GM18861 (cell line): ENCODE measurements at regions not wholly inside any gene's neighbourhood (a gene's known extent, or its start where the extent isn't known, plus 50 kb on each side); places are given as distances from the start of the nearest gene placed in this dataset.
"Not testable (repeated sequence)": the region's sequence is repeated elsewhere in the genome, so short reads cannot be mapped to it uniquely, and the experiment has no call there.

Source experiments
- ATAC-seq: cut with Tn5 transposase; IDR thresholded peaks from one replicate; pipeline ENCODE4 v1.9.1; 2021; ENCODE audit not compliant: unreplicated experiment

DNA sequence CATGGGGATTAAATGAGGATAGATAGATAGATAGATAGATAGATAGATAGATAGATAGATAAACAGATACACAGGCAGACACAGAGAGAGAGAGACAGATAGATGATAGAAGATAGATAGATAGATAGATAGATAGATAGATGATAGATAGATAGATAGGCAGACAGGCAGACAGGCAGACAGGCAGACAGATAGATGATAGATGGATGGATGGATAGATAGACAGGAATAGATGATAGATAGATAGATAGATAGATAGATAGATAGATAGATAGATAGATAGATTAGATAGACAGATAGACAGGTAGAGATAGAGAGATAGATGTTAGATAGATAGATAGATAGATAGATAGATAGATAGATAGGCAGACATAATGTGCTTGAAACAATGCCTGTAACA, 137.3 kb downstream of the MED10 start:
- ATAC-seq: not testable (repeated sequence)

DNA sequence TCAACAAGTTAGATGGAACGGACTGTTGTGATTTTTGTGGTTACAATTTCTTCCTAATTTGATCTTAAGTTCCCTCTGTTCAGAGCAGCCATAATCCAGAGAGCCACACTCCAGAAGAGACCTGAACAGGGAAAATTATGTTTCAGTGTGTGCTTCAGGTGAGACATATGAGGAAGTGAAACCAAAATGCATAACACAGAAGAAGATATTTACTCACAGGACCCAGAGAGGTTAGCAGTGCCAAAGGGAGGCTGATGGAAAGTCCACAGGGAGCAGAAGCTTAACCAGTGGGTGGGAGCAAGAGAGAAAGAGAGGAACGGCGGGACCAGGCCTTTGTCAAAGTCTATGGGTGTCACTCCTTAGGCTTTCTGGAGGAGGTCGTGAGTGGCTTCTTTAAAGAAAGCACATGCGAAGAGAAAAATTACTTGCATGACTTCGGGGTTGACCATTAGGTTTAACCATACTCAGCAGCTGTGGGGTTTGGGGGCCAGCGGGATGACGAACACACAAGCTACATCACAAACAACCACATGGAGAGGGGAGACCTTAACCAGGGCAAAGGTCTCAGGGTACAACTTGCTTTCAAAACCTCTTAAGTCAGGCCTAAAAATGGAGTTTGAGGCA, 141.4 kb downstream of the MED10 start:
- peak; percentile 80 for ATAC-seq

DNA sequence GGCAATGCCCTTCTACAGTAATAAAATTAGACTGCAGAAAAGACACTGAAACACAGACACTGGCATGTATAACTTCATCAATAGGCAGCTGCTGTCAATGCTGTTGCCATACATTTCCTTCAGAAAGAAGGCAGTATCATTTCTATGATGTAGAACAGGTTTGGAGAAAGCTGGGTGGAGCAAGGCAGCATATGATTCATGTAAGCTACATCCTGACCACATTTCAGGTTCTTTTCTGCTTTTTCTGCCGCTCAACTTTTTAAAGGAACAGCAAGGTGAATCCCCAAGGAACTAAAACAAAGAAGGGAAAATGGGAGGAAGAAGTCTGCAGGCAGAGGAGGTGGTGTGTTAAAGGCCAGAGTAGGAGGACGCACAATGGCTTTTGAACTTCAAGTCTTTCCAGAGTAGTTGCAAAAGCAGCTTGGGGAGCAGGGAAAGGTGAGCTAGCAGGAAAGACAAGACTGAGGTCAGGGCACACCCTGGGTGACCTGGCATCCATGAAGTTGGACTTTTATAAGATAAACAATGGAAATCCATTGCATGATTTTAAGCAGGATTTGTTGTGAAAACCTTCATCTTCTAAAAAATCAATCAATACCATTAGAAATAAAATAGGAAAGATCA, 142.1 kb downstream of the MED10 start:
- ATAC-seq: no peak

DNA sequence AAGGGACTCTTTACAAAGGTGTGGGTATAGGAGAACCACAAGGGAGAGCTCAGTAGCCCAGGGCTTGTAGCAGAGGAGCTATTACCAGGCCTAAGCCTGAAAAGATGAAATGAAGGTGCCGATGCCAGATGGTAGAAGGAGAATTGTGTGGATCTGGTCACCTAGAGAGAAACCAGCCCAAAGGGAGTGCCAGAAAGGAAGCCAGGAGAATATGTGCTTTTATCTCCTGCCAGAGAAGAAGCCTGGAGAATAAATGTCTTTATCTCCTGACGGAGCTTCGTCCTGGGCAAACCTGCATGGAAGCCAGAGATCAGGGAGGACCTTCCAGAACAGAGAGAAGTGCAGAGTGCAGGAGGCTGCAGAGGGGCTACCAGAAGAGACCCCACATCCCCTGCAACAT, 142.6 kb downstream of the MED10 start:
- no peak for ATAC-seq

DNA sequence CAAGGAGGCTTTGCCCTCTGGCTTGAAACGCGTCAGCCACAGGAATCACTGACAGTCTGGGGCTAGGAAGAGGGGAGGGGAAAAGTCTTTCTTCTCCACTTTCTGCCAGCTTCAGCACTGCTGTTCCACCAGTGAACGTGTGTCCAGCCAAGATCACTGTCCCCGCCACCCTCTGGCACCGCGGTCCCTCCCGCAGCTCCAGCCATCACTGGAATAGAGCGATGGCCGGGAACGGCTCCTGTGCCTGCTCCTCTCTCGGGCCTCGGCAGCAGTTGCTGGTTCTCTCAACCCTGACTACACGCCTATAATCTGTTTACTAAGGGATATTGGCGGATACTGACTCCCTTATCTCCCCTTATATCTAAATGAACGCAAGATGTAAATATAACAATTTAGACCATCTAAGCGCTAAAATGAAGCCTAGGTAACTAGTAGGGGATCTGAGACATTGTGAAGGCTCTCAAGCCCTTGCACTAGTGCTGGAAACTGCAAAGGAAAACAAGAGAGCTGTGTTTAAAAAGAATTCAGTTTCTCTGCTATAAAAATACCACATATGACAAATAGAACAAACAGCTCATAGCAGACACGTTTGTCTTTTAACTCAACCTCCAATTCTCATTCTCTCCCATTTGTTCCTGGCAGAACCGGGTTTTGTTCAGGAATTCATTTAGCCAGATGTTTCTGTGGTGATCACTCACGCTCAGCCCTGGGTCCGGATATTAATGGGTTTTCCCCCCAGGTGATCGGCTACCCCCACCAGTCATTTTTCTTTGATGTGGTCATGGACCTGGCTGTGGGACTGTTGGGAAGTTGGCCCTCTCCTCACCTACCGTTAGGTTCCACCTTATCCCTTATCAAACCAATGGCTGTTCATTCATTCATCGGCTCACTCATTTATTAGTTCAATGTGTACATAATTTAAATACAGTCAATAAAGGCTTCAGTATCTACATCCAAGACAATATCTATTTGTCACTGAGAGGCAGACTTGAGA, 149.8 kb downstream of the MED10 start:
- ATAC-seq: no peak

DNA sequence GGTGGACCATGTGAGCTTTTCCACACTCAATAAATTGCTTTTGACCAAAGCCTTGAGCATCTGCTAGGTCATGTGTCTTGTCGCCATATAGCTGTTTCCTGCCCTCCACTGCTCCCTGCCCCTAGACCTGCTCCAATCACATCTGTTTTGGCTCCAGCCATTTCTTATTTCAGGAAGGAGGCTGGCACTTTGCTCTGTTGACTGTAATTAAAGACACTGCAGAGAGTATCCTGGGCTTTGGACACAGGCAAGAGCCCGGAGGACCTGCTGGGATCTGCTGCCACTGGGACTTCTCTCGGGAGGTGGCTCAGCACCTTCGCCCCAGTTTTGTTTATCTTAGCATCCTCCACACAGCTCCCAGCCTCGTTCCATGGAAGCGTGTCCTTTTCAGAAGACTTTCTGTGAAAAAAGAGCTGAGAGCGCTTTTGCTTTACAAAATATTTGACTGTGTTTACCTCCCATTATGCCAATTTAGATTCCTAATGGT, 153.2 kb downstream of the MED10 start:
- ATAC-seq: no peak

DNA sequence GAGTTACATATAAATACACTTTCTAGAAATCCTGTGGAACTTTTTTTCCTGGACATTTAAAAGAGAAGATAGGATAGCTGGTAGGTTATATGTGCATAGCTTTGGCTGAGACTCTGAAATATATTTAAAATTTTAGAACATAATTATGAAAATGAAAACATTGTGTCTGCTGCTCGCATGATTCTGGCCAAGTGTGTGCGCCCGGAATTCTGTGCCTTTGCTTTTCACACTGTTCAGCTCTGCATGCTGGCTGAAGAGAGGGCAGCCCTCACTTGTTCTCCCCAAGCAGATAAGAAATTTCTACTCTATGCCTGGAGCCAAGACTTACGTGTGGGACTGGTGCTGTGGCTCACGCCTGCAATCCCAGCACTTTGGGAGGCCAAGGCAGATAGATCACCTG, 153.9 kb downstream of the MED10 start:
- no peak for ATAC-seq

DNA sequence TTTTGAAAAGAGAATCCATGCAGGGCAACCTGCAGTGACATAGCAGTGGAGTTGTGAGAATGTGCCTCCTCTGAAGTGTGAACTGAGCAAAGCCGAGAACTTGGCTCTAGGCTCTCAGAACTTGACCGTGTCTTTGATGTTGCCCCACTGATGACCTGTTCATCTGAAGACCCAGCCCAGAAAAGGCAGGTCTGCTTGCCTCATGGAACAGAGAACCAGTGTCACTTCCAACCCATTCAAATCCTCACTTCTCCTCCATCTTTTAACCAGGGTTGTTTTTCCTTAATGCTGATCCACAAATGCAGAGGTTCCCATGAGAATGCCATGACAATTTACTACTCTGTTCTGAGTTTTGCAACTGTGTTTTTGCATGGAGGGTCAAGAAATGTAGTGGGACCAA, 155.4 kb downstream of the MED10 start:
- ATAC-seq: no peak

DNA sequence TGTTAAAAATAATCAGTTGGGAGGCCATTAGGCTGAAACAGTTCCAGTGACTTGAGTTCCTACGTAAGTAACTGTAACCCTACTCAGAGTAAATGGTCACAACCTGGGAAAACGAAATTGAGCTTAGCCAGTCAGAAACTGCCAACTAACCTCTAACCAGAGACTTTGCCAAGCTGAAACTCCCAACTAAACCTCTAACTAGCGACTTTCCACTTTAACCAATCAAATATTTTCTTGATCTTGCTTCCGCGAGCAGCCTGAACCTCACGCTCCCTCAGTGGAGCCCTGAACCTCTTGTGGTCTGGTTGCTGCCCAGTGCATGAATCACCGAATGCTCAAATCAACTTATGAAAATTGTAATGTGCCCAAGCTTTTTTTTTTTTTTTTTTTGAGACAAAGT, 156.2 kb downstream of the MED10 start:
- no peak for ATAC-seq

DNA sequence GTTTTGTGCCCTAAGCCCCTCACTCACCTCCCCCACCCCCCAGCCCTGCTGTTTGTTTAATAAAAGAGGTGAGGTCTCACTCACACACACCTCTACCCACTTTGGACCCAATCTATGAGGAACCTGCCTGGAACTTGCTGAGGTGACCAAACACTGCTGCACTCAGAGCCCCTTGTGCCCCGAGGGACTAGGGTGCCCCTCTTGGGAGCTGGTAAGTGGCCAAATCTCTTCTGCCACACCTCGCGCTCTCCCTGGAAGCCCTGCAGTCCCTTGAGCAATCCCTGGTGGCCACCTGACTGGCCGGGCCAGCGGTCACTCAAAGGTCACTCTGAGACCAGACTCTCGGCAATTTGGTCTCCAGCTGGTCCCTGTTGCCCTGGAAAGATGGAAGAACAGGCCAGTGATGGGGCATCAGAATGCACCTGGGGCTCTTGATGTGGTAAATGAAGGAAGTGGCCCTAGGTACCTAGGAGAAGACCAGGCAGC, 157.2 kb downstream of the MED10 start:
- ATAC-seq: no peak

DNA sequence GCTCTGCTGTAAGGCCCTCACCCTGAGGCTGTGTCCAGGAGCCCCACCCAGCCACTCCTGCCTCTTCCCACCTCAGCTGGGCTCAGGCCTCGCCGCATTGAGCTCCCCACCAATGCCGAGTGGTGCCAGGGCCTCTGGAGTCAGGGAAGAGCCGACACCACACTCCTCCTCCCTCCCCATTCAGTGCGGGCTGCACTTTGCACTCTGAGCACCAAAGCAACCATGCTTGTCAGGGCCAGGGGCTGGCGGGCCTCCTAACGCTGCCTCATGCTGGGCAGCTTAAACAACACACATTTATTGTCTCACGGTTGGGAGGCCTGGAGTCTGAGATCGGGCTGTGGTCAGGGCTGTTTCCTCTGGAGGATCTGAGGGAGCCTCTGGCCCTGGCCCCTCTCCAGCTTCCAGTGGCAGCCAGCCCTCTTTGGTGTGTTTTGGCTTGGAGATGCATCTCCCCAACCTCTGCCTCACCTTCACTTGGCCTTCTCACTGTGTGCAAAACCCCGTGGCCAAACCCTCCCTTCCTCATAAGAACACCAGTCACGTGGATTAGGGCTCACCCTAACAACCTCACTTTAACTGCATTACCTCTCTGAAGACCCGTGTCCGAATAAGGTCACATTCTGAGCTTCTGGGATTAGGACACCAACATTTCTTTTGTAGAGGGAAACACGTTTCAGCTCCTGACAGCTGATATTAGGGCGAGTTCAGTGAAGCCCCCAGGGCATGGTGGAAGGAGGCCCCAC, 157.8 kb downstream of the MED10 start:
- no peak for ATAC-seq

DNA sequence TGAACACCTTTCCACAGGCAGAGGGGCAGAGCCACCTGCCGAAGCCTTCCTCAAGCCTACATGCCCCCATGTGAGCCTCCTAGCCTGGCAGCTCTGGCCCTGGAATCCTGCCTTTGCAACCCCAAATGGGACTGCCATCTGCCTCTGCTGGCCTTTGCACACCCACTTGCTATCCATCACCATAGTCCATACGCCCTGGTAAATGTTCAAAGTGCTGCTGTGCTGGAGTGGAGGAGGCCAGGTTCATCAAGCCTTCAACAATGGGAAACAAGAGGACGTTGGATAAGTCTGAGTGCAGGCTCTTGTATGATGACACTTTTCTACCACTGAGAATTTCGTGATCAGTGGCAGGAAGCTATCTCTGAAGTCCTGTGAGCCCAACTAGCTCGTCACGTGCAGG, 159.8 kb downstream of the MED10 start:
- ATAC-seq: no peak

DNA sequence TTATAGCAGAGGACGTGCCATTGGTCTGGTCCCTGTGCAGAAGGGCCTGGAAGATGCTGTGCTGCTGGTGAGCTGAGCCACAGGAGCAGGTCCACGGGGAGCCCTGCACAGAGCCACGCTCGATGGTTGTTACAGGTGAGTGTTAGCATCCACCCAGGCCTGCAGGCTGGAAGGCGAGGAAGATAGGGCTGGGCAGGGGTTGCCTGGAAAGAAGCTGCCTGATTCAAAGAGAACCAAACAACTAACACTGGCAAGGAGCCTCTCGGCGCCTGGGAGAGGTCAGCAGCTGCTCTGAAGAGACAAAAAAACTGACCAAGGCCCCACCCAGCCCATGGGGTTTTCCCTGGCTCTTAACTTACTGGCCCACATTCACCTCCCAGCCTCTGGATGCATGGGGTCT, 160.2 kb downstream of the MED10 start:
- ATAC-seq: no peak

DNA sequence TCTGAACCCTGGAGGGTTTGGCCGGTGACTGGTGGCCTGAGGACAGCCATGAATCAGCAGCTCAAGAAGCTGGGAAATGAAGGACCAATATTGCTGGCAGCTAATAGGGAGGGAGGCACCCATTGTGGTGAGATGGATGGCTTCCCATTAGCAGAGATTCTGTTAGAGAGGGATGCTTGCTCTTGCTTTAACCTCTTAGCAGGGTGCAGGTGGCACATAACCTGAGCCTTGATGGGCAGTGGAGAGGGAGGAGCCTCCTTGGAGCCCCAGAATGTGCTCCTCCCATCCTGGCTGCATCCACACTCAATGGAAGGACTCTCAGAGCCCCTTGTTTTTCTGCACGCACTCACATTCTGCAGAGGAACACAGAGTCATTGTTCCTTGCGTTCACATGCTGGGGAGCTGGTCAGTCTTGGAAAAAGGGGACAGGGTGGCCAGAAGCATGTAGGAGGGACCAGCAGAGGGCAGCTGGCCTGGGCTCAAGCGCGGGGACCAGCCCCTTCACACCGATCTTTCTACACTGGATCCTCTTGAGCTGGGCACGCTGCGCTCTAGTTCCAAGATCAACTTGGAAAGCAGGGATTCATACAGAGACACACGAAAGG, 161.8 kb downstream of the MED10 start:
- ATAC-seq: no peak

DNA sequence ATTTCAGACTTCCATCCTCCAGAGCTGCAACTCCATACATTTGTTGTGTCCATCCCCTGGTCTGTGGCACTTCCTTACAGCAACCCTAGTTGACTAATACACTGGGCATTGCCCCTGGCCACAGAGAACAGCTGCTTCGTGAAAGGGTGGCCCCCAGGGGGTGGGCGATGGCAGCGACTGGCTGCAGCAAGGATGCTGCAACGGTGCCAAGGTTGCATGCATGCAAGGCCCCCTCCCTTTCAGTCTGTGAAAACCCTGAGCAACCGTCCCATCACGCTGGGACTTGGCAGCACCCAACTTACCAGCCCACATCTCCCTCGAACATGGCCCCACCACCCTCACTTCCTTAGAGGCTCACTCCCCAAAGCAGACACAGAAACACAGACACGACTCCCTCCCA, 162.5 kb downstream of the MED10 start:
- ATAC-seq: no peak

DNA sequence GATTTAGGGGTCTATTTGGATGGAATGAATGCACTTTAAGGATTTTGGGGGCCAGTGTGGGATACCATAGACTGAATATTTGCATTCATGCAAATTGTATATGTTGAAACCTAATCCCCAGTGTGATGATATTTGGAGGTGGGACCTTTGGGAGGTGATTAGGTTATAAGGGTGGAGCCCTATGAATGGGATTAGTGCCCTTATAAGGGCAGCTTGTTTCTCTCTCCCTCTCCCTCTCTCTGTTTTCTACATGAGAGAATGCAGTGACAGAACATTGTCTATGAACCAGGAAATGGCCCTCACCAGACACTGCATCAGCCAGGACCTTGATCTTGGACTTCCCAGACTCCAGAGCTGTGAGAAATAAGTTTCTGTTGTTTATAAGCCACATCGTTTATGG, 166.1 kb downstream of the MED10 start:
- no peak for ATAC-seq

DNA sequence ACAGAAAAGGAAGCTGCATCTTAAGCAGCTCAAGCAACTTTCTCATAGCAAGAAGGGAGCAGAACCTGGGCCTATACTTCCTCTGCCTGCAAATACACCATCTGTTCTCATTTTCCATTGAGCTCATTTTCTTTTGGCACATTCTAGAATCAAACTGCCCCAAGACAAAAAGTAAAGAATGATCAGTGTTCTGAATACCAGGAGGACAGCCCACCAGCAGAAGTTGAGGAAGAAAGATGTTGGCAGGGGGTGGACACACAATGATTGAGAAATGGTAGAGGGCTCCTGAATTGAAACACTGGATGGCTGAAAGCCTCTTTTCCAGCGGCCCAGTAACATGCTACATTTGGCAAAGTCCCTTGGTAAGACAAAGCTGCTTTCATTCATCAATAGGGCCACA, 171.8 kb downstream of the MED10 start:
- ATAC-seq: no peak

DNA sequence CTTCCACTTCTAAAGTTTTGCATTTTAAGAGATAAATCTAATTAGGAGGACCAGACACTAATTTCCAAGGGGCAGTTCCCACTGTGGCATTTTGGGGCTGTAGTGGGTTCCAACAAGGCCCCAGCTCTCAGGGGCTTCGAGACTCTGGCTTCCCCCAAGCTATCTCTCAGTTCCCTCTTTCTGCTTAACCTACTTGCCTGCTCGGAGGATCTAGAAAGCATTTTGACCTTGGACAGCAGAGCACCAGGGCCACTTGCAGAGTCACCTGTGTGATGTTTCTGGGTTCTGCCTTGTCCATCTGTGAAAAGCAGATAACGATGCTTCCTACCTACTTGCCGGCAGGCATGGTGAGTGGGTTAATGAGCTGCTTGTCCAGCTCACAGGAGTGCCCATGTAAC, 175.4 kb downstream of the MED10 start:
- no peak for ATAC-seq

DNA sequence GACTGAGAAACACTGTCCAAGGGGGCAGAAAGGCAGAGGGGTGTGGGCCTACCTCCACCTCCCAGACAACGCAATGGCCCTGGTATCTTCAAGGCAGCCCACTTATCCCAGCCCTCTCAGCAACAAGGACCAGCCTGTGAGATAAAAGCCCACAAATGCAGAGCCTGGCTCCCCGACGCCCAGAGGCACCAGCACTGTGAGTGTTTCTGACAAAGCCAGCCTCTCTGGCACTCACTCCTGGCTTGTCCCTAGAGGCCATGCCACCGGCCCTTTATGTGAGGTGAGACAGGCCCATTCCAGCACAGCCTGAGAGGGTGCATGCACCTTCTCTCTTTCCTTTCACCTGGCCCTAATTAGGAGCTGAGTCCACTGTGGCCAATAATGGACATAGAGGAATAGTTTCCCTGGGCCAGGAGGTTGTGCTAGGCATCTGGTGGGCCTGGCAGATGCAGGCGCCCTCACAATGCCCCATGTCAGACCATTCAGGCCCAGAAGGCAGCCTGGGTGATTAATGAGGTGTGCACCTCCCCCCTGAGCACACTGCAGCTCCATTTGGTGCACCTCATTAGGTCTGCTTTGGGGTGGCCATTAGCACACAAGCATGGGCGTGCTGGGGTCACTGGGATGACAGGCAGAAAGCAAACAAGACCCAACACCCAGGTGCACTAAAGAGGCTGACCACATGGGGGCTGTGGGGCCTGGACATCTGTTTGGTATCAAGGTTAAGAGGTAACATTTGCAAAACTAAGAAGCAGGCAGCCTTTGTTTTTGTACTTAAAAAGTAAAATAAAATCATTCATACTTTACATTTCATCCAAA, 176.0 kb downstream of the MED10 start:
- ATAC-seq: no peak

DNA sequence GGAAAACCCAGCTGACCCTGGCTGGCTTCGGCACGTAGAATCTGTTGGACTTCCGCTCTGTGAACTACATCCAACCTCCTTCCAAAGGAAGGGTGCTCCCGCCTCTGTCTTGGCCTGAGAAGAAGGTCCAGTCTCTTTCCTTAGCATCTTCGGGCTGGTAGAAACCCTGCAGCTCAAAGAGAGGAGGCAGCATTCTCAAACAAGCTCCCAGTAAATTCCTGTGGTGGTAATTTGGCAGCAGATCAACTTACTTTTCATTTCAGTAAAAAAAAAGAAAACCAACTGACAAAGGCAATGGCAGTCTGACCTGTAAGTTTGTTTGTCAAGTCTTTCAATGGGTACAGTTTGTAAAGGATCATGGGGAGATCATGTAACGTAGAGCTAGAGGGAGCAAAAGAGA, 176.7 kb downstream of the MED10 start:
- ATAC-seq: no peak
